SK-N-SH (cell line): ENCODE measurements at regions not wholly inside any gene's neighbourhood (a gene's known extent, or its start where the extent isn't known, plus 50 kb on each side); places are given as distances from the start of the nearest gene placed in this dataset.
A peak's percentile ranks its signal among the peaks of the same experiment; 100 is the strongest.

Experiments
- CTCF ChIA-PET: fragments of 300-600, 350-600 bp; formaldehyde crosslinking; extraction: SDS; loops from one replicate; lab custom pipeline; 2021; lab: Yijun Ruan, JAX
- POLR2A ChIA-PET: fragments of 350-600 bp; sonication (Branson Sonifier 250); formaldehyde crosslinking; extraction: SDS; loops from one replicate; lab custom pipeline; 2020; ENCODE audit warnings: antibody characterized with exemption, inconsistent platforms; lab: Yijun Ruan, JAX
- DNase-seq: peaks from one replicate; pipeline ENCODE4 v3.0.0; 2012
- H2AFZ ChIP-seq: fragments of 200-600 bp; sonication (generic); 2 replicates; pipeline ENCODE4 v1.8.1; 2016; ENCODE audit warnings: antibody characterized with exemption, mild to moderate bottlenecking, low read depth
- H3F3A ChIP-seq: fragments of 200-600 bp; sonication (generic); replicated peaks from 2 replicates; pipeline ENCODE3; 2016; ENCODE audit warnings: antibody characterized with exemption, mild to moderate bottlenecking; ENCODE audit not compliant: insufficient read depth
- H3K27ac ChIP-seq, 2 experiments: fragments of 200-500 bp in 1 of 2; fragments of 200-600 bp in 1 of 2; sonication (Bioruptor generic) in 1 of 2; sonication (generic), shearing (Covaris generic) in 1 of 2; 2 replicates each; pipeline versions ENCODE4 v1.5.1 to v1.6.1; 2014 to 2016; ENCODE audit warnings: low read depth in 2 of 2, inconsistent platforms in 1 of 2, low read length in 1 of 2, mild to moderate bottlenecking in 1 of 2, mixed read lengths in 1 of 2
- H3K27me3 ChIP-seq: fragments of 200-600 bp; sonication (generic), shearing (Covaris generic); 2 replicates; pipeline ENCODE4 v1.6.1; 2016; ENCODE audit warnings: mixed run types; ENCODE audit not compliant: insufficient read depth
- H3K36me3 ChIP-seq, 2 experiments: fragments of 200-500 bp in 1 of 2; fragments of 200-600 bp in 1 of 2; sonication (Bioruptor generic) in 1 of 2; sonication (generic) in 1 of 2; replicated peaks in 1 of 2; 2 replicates each; pipeline versions ENCODE3 to v1.5.1; 2014 to 2016; ENCODE audit warnings: low read length in 1 of 2, mild to moderate bottlenecking in 1 of 2; ENCODE audit not compliant: insufficient read depth in 2 of 2, control insufficient read depth in 1 of 2
- H3K4me1 ChIP-seq, 2 experiments: fragments of 200-500 bp in 1 of 2; fragments of 200-600 bp in 1 of 2; sonication (Bioruptor generic) in 1 of 2; sonication (generic), shearing (Covaris generic) in 1 of 2; 2 replicates each; pipeline versions ENCODE4 v1.5.1 to v1.6.1; 2014 to 2016; ENCODE audit warnings: low read depth in 1 of 2, low read length in 1 of 2, mixed run types in 1 of 2; ENCODE audit not compliant: insufficient read depth in 2 of 2, control insufficient read depth in 1 of 2
- H3K4me2 ChIP-seq: fragments of 200-600 bp; sonication (generic), shearing (Covaris generic); 2 replicates; pipeline ENCODE4 v1.6.1; 2017; ENCODE audit warnings: mixed run types
- H3K4me3 ChIP-seq, 2 experiments: fragments of 200-500 bp in 1 of 2; fragments of 200-600 bp in 1 of 2; sonication (Bioruptor generic) in 1 of 2; sonication (generic), shearing (Covaris generic) in 1 of 2; 2 replicates each; pipeline versions ENCODE4 v1.5.1 to v1.8.1; 2014 to 2016; ENCODE audit warnings: low read depth in 2 of 2, inconsistent platforms in 1 of 2, low read length in 1 of 2, mild to moderate bottlenecking in 1 of 2, mixed read lengths in 1 of 2, moderate library complexity in 1 of 2
- H3K79me2 ChIP-seq: fragments of 200-600 bp; sonication (generic); 2 replicates; pipeline ENCODE4 v1.8.1; 2017; ENCODE audit warnings: mild to moderate bottlenecking; ENCODE audit not compliant: insufficient read depth
- H3K9ac ChIP-seq: fragments of 200-600 bp; sonication (generic); 2 replicates; pipeline ENCODE4 v1.6.1; 2017; ENCODE audit warnings: mixed run types
- H3K9me2 ChIP-seq: fragments of 200-600 bp; sonication (generic); 2 replicates; pipeline ENCODE4 v1.6.1; 2017; ENCODE audit warnings: mixed run types
- H3K9me3 ChIP-seq: fragments of 200-600 bp; sonication (generic); 2 replicates; pipeline ENCODE4 v1.6.1; 2017; ENCODE audit warnings: mixed run types, mild to moderate bottlenecking, moderate library complexity
- H4K20me1 ChIP-seq: fragments of 200-600 bp; sonication (generic); 2 replicates; pipeline ENCODE4 v1.6.1; 2017; ENCODE audit warnings: mild to moderate bottlenecking, mixed run types; ENCODE audit not compliant: insufficient read depth
- EP300 ChIP-seq, 2 experiments: IDR thresholded peaks; 2 replicates each; pipeline versions ENCODE4 v1.4.0 to v1.6.1; 2012; ENCODE audit warnings: borderline replicate concordance in 1 of 2, low read depth in 1 of 2, low read length in 1 of 2
- FOXM1 ChIP-seq: IDR thresholded peaks from 2 replicates; pipeline ENCODE4 v1.4.0; 2012; ENCODE audit warnings: low read depth, mild to moderate bottlenecking
- GABPA ChIP-seq: IDR thresholded peaks from 2 replicates; pipeline ENCODE4 v1.4.0; 2012; ENCODE audit warnings: low read depth, mild to moderate bottlenecking
- IRF3 ChIP-seq: fragments of 150-350 bp; IDR thresholded peaks from 2 replicates; pipeline ENCODE4 v1.6.1; 2016; ENCODE audit warnings: mild to moderate bottlenecking, low read depth, low read length
- MEF2A ChIP-seq: IDR thresholded peaks from 2 replicates; pipeline ENCODE4 v1.4.0; 2012; ENCODE audit warnings: low read depth, borderline replicate concordance
- MXI1 ChIP-seq: IDR thresholded peaks from 2 replicates; pipeline ENCODE4 v1.6.1; 2012; ENCODE audit warnings: mild to moderate bottlenecking, low read depth, low read length, improper control_type of control experiment
- NRF1 ChIP-seq: IDR thresholded peaks from 2 replicates; pipeline ENCODE4 v1.6.1; 2012; ENCODE audit warnings: low read depth, mild to moderate bottlenecking, low read length
- PBX3 ChIP-seq: IDR thresholded peaks from 2 replicates; pipeline ENCODE4; 2012
- POLR2AphosphoS5 ChIP-seq: IDR thresholded peaks from 2 replicates; pipeline ENCODE4 v1.6.1; 2012; ENCODE audit warnings: low read depth, low read length
- RAD21 ChIP-seq: IDR thresholded peaks from 2 replicates; pipeline ENCODE4 v1.6.1; 2012; ENCODE audit warnings: mild to moderate bottlenecking, low read length
- RFX5 ChIP-seq: IDR thresholded peaks from 2 replicates; pipeline ENCODE4 v1.6.1; 2012; ENCODE audit warnings: mild to moderate bottlenecking, improper control_type of control experiment, low read length
- RXRA ChIP-seq: IDR thresholded peaks from 2 replicates; pipeline ENCODE4 v1.4.0; 2012; ENCODE audit warnings: low read depth, mild to moderate bottlenecking, borderline replicate concordance
- SMC3 ChIP-seq: IDR thresholded peaks from 2 replicates; pipeline ENCODE4 v1.6.1; 2012; ENCODE audit warnings: low read depth, low read length, improper control_type of control experiment
- USF1 ChIP-seq: IDR thresholded peaks from 2 replicates; pipeline ENCODE4 v1.4.0; 2012; ENCODE audit warnings: low read depth, borderline replicate concordance
- USF2 ChIP-seq: fragments of 150-350 bp; IDR thresholded peaks from 2 replicates; pipeline ENCODE4 v1.6.1; 2017; ENCODE audit warnings: antibody characterized with exemption, low read length, low read depth, borderline replicate concordance
- YY1 ChIP-seq: IDR thresholded peaks from 2 replicates; pipeline ENCODE4 v1.4.0; 2012; ENCODE audit warnings: low read depth, mild to moderate bottlenecking
- ZBTB33 ChIP-seq: IDR thresholded peaks from 2 replicates; pipeline ENCODE4 v1.4.0; 2012; ENCODE audit warnings: low read depth, borderline replicate concordance
- WGBS: methylation state at CpG from one replicate; pipeline ENCODE4 v1.1.6; 2017; ENCODE audit warnings: low lambda C conversion rate; 5-methylcytosine and 5-hydroxymethylcytosine counted together

- Histone ChIP-seq H3K4me3 (no peak overlapping the region), H3K36me3 (no peaks in the 10 kb centered on the region), H3F3A (no peaks in the 10 kb centered on the region), H3K9me3 (no peaks in the 10 kb centered on the region), H3K9me2 (no peaks in the 10 kb centered on the region), H3K4me2 (no peak overlapping the region), H3K27me3 (no peaks in the 10 kb centered on the region), H3K9ac (no peak overlapping the region), H4K20me1 (no peaks in the 10 kb centered on the region), H2AFZ (no peak overlapping the region), H3K79me2 (no peaks in the 10 kb centered on the region), H3K4me1 (peaks cover 0 to 5% of the 10 kb centered on the region in 2 experiments; a peak in 2 of 4 replicates), H3K27ac (no peak overlapping the region; a peak in 1 of 4 replicates)
- 60% methylated on average over 2 of the region's 2 CpGs for WGBS
- CTCF ChIA-PET, result no interaction called here
- POLR2A ChIA-PET, result no interaction called here
- no peak for DNase-seq
- peak; percentile 21; the same call in 1 of the 2 replicates for TF ChIP-seq RAD21
- TF ChIP-seq IRF3, result no peak
- TF ChIP-seq, all 33 proteins: peak for 1
Measured at GRCh38 chr2:186309901-186310300, 176.2 kb upstream of the ZC3H15 start.

GRCh38 chr2:186319105-186319504 lies 167.0 kb upstream of the ZC3H15 start:
- no peak overlapping the region for H3K9ac ChIP-seq
- H4K20me1 ChIP-seq, result no peaks in the 10 kb centered on the region
- H3K9me3 ChIP-seq, result 0 out of 2 replicates have a peak, but pooled peaks cover 4% of the 10 kb centered on the region
- ChIA-PET POLR2A (no interaction called here), CTCF (no interaction called here)
- no peaks in the 10 kb centered on the region for H3K27me3 ChIP-seq
- WGBS, result 56% methylated on average over 2 of the region's 2 CpGs
- no peak overlapping the region for H2AFZ ChIP-seq
- no peaks in the 10 kb centered on the region for H3K9me2 ChIP-seq
- no peak overlapping the region for H3K4me3 ChIP-seq
- H3K4me2 ChIP-seq, result no peak overlapping the region
- TF ChIP-seq YY1 (no peak), MEF2A (no peak), RXRA (no peak), NRF1 (no peak), ZBTB33 (no peak), POLR2AphosphoS5 (no peak), GABPA (no peak), SMC3 (no peak), PBX3 (no peak), FOXM1 (no peak), EP300 (IDR thresholded peaks at IDR 0.05; ENCODE audit: borderline replicate concordance in 1 of 2, low read depth in 1 of 2, low read length in 1 of 2) (no peak), RFX5 (no peak), IRF3 (no peak), USF1 (no peak), MXI1 (no peak), USF2 (no peak)
- H3K27ac ChIP-seq, result no peak overlapping the region
- H3K36me3 ChIP-seq, result no peaks in the 10 kb centered on the region
- no peaks in the 10 kb centered on the region for H3K4me1 ChIP-seq
- no peaks in the 10 kb centered on the region for H3K79me2 ChIP-seq
- H3F3A ChIP-seq, result no peaks in the 10 kb centered on the region
- DNase-seq, result no peak
